Neuronal stem cell (in vitro differentiated cells): ENCODE measurements at regions not wholly inside any gene's neighbourhood (a gene's known extent, or its start where the extent isn't known, plus 50 kb on each side); places are given as distances from the start of the nearest gene placed in this dataset.

Source experiments
- DNase-seq: peaks from one replicate; pipeline ENCODE4 v3.0.0-alpha.2; 2013; ENCODE audit warnings: low spot score
- H2AFZ ChIP-seq: one replicate; pipeline ENCODE4 v1.6.1; 2013; ENCODE audit warnings: mild to moderate bottlenecking, low read length, inconsistent platforms
- H2AK5ac ChIP-seq: 2 replicates; pipeline ENCODE4 v1.6.1; 2013; ENCODE audit warnings: low read depth, mild to moderate bottlenecking, inconsistent platforms, low read length, moderate library complexity, mixed read lengths
- H2BK120ac ChIP-seq: 2 replicates; pipeline ENCODE4 v1.6.1; 2013; ENCODE audit warnings: low read depth, mild to moderate bottlenecking, inconsistent platforms, low read length, moderate library complexity, mixed read lengths
- H2BK12ac ChIP-seq: one replicate; pipeline ENCODE4 v1.6.1; 2013; ENCODE audit warnings: low read length, inconsistent platforms
- H2BK15ac ChIP-seq: 2 replicates; pipeline ENCODE4 v1.6.1; 2013; ENCODE audit warnings: mild to moderate bottlenecking, low read length, inconsistent platforms, mixed read lengths
- H2BK5ac ChIP-seq: one replicate; pipeline ENCODE4 v1.6.1; 2013; ENCODE audit warnings: inconsistent platforms, mild to moderate bottlenecking, low read length, moderate library complexity
- H3K14ac ChIP-seq: one replicate; pipeline ENCODE4 v1.6.1; 2013; ENCODE audit warnings: low read length, inconsistent platforms
- H3K18ac ChIP-seq: 2 replicates; pipeline ENCODE4 v1.6.1; 2013; ENCODE audit warnings: low read length, inconsistent platforms
- H3K23ac ChIP-seq: 2 replicates; pipeline ENCODE4 v1.6.1; 2013; ENCODE audit warnings: low read depth, mild to moderate bottlenecking, mixed read lengths, low read length, inconsistent platforms; ENCODE audit not compliant: poor library complexity
- H3K27ac ChIP-seq: replicated peaks from 3 replicates; pipeline ENCODE4 v1.5.1; 2013; ENCODE audit warnings: low read length, inconsistent platforms
- H3K27me3 ChIP-seq, 3 experiments: 2 replicates each; pipeline ENCODE4 v1.6.1; 2013; ENCODE audit warnings: low read length in 3 of 3, mild to moderate bottlenecking in 2 of 3, inconsistent platforms in 1 of 3, low read depth in 1 of 3, mixed read lengths in 1 of 3, moderate library complexity in 1 of 3; ENCODE audit not compliant: control insufficient read depth in 3 of 3, insufficient read depth in 3 of 3
- H3K36me3 ChIP-seq, 2 donors: replicated peaks in 1 of 2; 2 replicates each; pipeline ENCODE4 v1.6.1; 2013; ENCODE audit warnings: low read length in 2 of 2; ENCODE audit not compliant: control insufficient read depth in 2 of 2, insufficient read depth in 2 of 2
- H3K4ac ChIP-seq: 2 replicates; pipeline ENCODE4 v1.6.1; 2013; ENCODE audit warnings: inconsistent platforms, mild to moderate bottlenecking, low read length, moderate library complexity
- H3K4me1 ChIP-seq, 2 donors: 1 replicate in 1 of 2; 2 replicates in 1 of 2; pipeline ENCODE4 v1.6.1; 2013; ENCODE audit warnings: low read length in 2 of 2, low read depth in 1 of 2; ENCODE audit not compliant: control insufficient read depth in 2 of 2, insufficient read depth in 1 of 2
- H3K4me2 ChIP-seq: one replicate; pipeline ENCODE4 v1.6.1; 2013; ENCODE audit warnings: mild to moderate bottlenecking, low read length, inconsistent platforms; ENCODE audit not compliant: insufficient read depth, poor library complexity, severe bottlenecking
- H3K4me3 ChIP-seq, 2 donors: 2 replicates each; pipeline ENCODE4 v1.5.1; 2013; ENCODE audit warnings: low read length in 2 of 2, mild to moderate bottlenecking in 2 of 2, inconsistent platforms in 1 of 2, moderate library complexity in 1 of 2
- H3K79me1 ChIP-seq: one replicate; pipeline ENCODE4 v1.6.1; 2013; ENCODE audit warnings: low read depth, mild to moderate bottlenecking, inconsistent platforms, low read length, moderate library complexity
- H3K9ac ChIP-seq: one replicate; pipeline ENCODE4 v1.6.1; 2013; ENCODE audit warnings: mild to moderate bottlenecking, low read depth, low read length, inconsistent platforms; ENCODE audit not compliant: poor library complexity
- H3K9me3 ChIP-seq, 2 donors: replicated peaks in 1 of 2; 2 replicates each; pipeline versions ENCODE3 to v1.6.1; 2013; ENCODE audit warnings: low read length in 2 of 2, mild to moderate bottlenecking in 2 of 2, inconsistent platforms in 1 of 2, low read depth in 1 of 2, mixed read lengths in 1 of 2, moderate library complexity in 1 of 2; ENCODE audit not compliant: control insufficient read depth in 2 of 2, insufficient read depth in 1 of 2
- H4K8ac ChIP-seq: one replicate; pipeline ENCODE4 v1.6.1; 2013; ENCODE audit warnings: low read depth, mild to moderate bottlenecking, inconsistent platforms, low read length, moderate library complexity
- H4K91ac ChIP-seq: one replicate; pipeline ENCODE4 v1.6.1; 2013; ENCODE audit warnings: low read length, low read depth, mild to moderate bottlenecking, inconsistent platforms; ENCODE audit not compliant: poor library complexity
- WGBS, 2 donors: extraction: QIAGEN DNeasy Blood & Tissue Kit; methylation state at CpG; one replicate each; pipeline ENCODE4 v1.1.7; 2013; ENCODE audit warnings: missing lambda C conversion rate in 2 of 2, mixed read lengths in 1 of 2; ENCODE audit not compliant: insufficient read length in 2 of 2, insufficient replicate concordance in 1 of 2; ENCODE audit errors: extremely low coverage in 2 of 2; 5-methylcytosine and 5-hydroxymethylcytosine counted together

- Histone ChIP-seq H2BK120ac (no peak overlapping the region), H4K8ac (no peak overlapping the region), H3K36me3 (no peaks in the 10 kb centered on the region), H4K91ac (no peak overlapping the region), H3K4me3 (no peak overlapping the region), H2AFZ (no peak overlapping the region), H3K14ac (no peak overlapping the region), H3K18ac (no peak overlapping the region), H3K4ac (no peak overlapping the region), H3K4me1 (no peaks in the 10 kb centered on the region), H3K27ac (no peak overlapping the region), H3K9me3 (no peaks in the 10 kb centered on the region), H2BK15ac (no peak overlapping the region), H2BK5ac (no peak overlapping the region), H2BK12ac (no peak overlapping the region), H3K9ac (no peak overlapping the region), H2AK5ac (no peak overlapping the region), H3K79me1 (no peaks in the 10 kb centered on the region), H3K23ac (no peak overlapping the region), H3K4me2 (no peak overlapping the region), H3K27me3 (no peaks in the 10 kb centered on the region)
- WGBS, 2 donors = no CpG with 5 or more reads among the region's 1 CpG
- DNase-seq = no peak
Observed at GRCh38 chr4:126777649-126778048, 855.1 kb upstream of the INTU start.

- H2BK5ac ChIP-seq = no peak overlapping the region
- no peak overlapping the region for H2BK120ac ChIP-seq
- no peak overlapping the region for H2AFZ ChIP-seq
- H3K4ac ChIP-seq = no peak overlapping the region
- H3K18ac ChIP-seq = no peak overlapping the region
- no peak overlapping the region for H3K9ac ChIP-seq
- no peak overlapping the region for H4K91ac ChIP-seq
- no peaks in the 10 kb centered on the region for H3K9me3 ChIP-seq
- H3K4me1 ChIP-seq = no peaks in the 10 kb centered on the region
- no peak overlapping the region for H2BK12ac ChIP-seq
- H3K4me2 ChIP-seq = no peak overlapping the region
- H3K4me3 ChIP-seq = no peak overlapping the region
- WGBS, 2 donors = no CpG with 5 or more reads among the region's 3 CpGs
- H3K14ac ChIP-seq = no peak overlapping the region
- no peak for DNase-seq
- no peaks in the 10 kb centered on the region for H3K36me3 ChIP-seq
- no peaks in the 10 kb centered on the region for H3K79me1 ChIP-seq
- no peaks in the 10 kb centered on the region for H3K27me3 ChIP-seq
- H2BK15ac ChIP-seq = no peak overlapping the region
- H2AK5ac ChIP-seq = no peak overlapping the region
- H4K8ac ChIP-seq = no peak overlapping the region
- H3K27ac ChIP-seq = no peak overlapping the region
- no peak overlapping the region for H3K23ac ChIP-seq
Observed at GRCh38 chr4:126778348-126778747, 854.4 kb upstream of the INTU start.

- Histone ChIP-seq H3K79me1 (no peaks in the 10 kb centered on the region), H3K9ac (no peak overlapping the region), H3K18ac (no peak overlapping the region), H3K27ac (no peak overlapping the region), H3K23ac (no peak overlapping the region), H3K14ac (no peak overlapping the region), H2BK12ac (no peak overlapping the region), H3K36me3 (no peaks in the 10 kb centered on the region), H3K9me3 (no peaks in the 10 kb centered on the region), H2BK5ac (no peak overlapping the region), H2BK120ac (no peak overlapping the region), H2BK15ac (no peak overlapping the region), H3K4me1 (no peaks in the 10 kb centered on the region), H3K4me2 (no peak overlapping the region), H3K4me3 (no peak overlapping the region), H4K91ac (no peak overlapping the region), H3K4ac (no peak overlapping the region), H3K27me3 (no peaks in the 10 kb centered on the region), H2AK5ac (no peak overlapping the region), H2AFZ (no peak overlapping the region), H4K8ac (no peak overlapping the region)
- WGBS, 2 donors = no CpG with 5 or more reads among the region's 4 CpGs
- DNase-seq = no peak
Observed at GRCh38 chr4:126779001-126779400, 853.8 kb upstream of the INTU start.

GRCh38 chr4:126779436-126780166 is 853.2 kb upstream of the INTU start:
- no peak overlapping the region for H3K14ac ChIP-seq
- no peaks in the 10 kb centered on the region for H3K4me1 ChIP-seq
- H3K4ac ChIP-seq = no peak overlapping the region
- peak overlapping the region; percentile 52 for H3K18ac ChIP-seq
- no peaks in the 10 kb centered on the region for H3K27me3 ChIP-seq
- no peak overlapping the region for H2BK5ac ChIP-seq
- no peak overlapping the region for H2AK5ac ChIP-seq
- H3K4me3 ChIP-seq = no peak overlapping the region
- H4K8ac ChIP-seq = peak overlapping the region; percentile 17
- no peak overlapping the region for H4K91ac ChIP-seq
- no peaks in the 10 kb centered on the region for H3K79me1 ChIP-seq
- H3K27ac ChIP-seq = no peak overlapping the region
- no peaks in the 10 kb centered on the region for H3K9me3 ChIP-seq
- H2BK12ac ChIP-seq = no peak overlapping the region
- H3K23ac ChIP-seq = no peak overlapping the region
- no peaks in the 10 kb centered on the region for H3K36me3 ChIP-seq
- no peak overlapping the region for H3K9ac ChIP-seq
- H2BK15ac ChIP-seq = no peak overlapping the region
- peak overlapping the region; percentile 72 for H2AFZ ChIP-seq
- DNase-seq = no peak
- no CpG with 5 or more reads among the region's 22 CpGs for WGBS, 2 donors
- H3K4me2 ChIP-seq = no peak overlapping the region
- H2BK120ac ChIP-seq = no peak overlapping the region
